ENCODE measurements at regions not wholly inside any gene's neighbourhood (a gene's known extent, or its start where the extent isn't known, plus 50 kb on each side); places are given as distances from the start of the nearest gene placed in this dataset.
A peak's percentile ranks its signal among the peaks of the same experiment; 100 is the strongest.
"Not testable (repeated sequence)": the region's sequence is repeated elsewhere in the genome, so short reads cannot be mapped to it uniquely, and the experiment has no call there.

DNA sequence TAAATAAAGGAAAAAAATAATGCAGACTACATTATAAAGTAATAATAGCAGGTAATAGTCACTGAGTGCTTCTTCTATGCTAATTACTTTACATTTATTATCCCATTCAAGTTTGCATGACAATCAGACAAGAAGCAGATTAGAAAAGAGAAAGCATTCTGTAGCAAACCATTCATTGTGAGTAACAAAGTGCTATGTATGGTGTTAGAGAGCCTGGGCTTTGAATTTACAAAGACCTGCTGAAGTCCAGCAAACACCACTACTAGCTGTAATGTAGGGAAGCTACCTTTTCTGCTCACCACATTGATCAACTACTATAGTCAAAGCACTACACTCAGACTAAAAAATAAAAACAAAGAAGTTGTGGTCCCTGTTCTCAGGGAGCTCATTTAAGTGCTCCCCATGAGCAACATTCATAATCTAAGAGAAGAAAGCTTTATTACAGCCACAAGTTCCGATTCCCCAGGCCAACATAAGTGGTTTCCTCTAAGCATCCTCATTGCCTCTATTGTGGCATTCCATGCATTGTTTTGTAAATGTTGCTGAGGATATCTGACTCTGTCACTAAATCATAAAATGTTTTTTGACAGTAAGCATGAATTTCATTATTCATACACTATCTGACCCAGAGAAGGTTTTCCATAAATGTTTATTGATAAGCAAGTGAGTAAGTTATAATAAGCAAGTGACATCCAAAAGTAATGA lies 108.5 kb downstream of the FOXD4L6 start:
- DNase-seq (ENCODE audit: low read depth in 1 of 2, low spot score in 1 of 2) = not testable (repeated sequence)

GRCh38 chr9:41018948-41019347 lies 109.5 kb downstream of the FOXD4L6 start:
- not testable (repeated sequence) for DNase-seq (ENCODE audit: low read depth in 1 of 2, low spot score in 1 of 2)

DNA sequence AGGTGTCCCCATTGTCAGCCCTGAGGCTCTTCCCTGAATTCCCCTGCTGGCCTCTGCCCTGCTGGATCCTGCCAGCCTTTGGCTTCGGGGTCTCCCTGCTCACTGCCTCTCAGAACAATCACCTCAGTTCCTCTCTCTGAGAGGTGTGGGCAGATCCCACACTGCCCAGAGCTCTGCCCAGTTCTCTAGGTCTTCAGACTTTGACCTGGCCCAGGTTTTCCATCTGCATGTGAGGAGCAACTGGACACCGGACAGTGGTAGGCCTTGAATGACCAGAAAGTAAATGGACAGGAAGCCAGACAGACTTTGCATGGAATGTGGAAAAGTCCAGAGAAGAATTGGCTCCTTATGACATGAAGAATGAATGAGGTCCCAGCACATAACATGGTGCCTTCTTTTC lies 111.8 kb downstream of the FOXD4L6 start:
- DNase-seq (ENCODE audit: low read depth in 1 of 2, low spot score in 1 of 2) = not testable (repeated sequence)

DNA sequence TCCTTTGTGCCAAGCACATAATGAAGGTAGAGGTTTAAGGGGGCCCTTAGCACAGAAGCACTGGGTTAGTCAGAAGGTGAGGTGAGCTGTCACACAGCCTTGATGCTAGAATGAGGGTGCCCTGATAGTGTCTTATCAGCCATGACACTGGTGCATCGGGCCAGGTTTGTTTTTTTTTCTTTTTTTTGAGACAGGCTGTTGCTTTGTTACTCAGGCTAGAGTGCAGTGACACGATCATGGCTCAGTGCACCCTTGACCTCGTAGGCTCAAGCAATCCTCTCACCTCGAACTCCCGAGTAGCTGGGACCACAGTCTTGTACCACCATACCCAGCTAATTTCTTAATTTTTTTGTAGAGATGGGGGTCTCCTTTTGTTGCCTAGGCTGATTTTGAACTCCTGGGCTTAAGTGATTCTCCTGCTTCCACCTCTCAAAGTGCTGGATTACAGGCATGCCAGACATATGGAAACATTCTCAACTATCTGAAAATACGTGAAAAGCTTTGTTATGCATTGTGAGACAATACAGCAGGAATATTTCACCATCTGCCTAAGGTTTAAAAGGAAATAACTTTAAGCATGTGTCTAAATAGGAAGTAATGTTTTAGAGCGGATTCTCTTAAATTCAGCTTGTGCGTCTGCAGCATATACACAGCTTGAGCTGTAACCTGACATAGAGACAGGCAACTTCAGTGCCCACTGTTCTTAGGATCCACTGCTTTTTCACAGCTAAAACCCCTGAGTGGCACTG lies 128.4 kb downstream of the FOXD4L6 start:
- DNase-seq (ENCODE audit: low read depth in 1 of 2, low spot score in 1 of 2) = not testable (repeated sequence)

- DNase-seq (ENCODE audit: low read depth in 1 of 2, low spot score in 1 of 2) = not testable (repeated sequence)
Measured at GRCh38 chr9:40995490-40995889, 133.0 kb downstream of the FOXD4L6 start.

DNA sequence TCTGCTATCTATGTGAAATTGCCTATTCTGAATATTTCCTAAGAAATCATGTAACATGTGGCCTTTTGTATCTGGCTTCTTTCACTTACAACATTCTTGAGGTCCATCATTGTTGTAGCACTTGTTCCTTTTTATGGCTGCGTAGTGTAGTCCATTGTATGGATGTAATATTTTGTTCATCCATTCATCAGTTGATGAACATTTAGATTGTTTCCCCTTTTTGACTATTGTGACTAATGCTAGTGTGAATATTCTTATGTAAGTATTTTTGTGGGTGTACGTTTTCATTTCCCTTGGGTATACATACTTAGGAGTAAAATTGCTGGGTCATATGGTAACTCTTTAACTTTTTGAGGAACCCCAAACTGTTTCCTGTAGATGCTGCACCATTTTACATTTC lies 134.6 kb downstream of the FOXD4L6 start:
- DNase-seq (ENCODE audit: low read depth in 1 of 2, low spot score in 1 of 2) = not testable (repeated sequence)

GRCh38 chr9:40993375-40993774 lies 135.1 kb downstream of the FOXD4L6 start:
- DNase-seq (ENCODE audit: low read depth in 1 of 2, low spot score in 1 of 2) = not testable (repeated sequence)

DNA sequence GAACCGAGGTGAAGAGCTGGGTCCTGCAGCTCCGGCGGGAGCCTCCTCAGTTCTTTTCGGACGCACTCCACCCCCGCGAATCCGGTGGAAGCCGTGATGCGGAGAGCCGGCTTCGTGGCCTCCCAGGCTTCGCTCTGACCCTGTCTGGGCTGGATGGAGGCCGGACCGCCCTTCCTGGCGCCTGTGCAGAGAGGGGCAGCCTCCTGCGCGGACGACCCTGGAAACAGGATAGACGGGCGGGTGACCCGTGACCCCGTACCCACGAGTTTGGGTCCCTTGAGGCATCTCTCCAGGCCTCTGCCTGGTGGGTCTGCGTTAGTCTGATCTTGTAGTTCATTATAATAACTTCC lies 136.0 kb downstream of the FOXD4L6 start:
- not testable (repeated sequence) for DNase-seq (ENCODE audit: low read depth in 1 of 2, low spot score in 1 of 2)

DNA sequence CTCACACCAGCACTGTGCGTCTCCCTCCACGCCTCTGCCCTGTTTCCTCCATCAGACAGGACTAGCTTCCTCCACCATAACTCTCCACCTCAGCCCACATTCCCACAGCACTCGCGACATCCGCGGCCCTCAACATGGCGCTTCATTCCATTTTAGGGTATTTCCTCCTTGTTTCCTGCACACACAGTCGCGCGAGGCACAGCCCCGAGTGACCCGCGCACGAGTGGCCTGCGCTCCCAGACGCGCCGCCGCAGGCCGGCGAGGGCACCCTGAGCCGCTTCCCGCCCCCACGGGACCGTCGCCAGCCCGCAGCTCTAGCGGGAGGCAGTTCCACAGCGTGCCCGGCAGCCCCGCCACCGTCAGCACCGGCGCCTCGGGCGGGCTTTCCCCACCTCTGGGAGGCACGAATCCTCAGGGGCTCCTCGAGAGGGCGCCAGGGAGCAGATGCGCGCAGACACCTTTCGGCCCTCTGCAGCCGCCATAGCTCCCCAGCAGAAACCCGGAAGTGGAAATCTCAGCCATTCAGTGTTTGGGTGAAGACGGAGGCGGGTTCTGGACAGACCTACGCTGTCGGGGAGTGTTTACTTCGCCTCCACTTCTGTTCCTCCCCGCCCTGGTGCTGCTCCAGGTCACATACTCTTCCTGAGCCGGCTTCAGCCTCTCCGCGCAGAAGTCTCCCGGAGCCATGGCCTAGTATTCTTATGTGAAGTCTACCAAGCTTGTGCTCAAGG lies 136.6 kb downstream of the FOXD4L6 start:
- peak; percentile 93 to 99 for DNase-seq (ENCODE audit: low read depth in 1 of 2, low spot score in 1 of 2)

DNA sequence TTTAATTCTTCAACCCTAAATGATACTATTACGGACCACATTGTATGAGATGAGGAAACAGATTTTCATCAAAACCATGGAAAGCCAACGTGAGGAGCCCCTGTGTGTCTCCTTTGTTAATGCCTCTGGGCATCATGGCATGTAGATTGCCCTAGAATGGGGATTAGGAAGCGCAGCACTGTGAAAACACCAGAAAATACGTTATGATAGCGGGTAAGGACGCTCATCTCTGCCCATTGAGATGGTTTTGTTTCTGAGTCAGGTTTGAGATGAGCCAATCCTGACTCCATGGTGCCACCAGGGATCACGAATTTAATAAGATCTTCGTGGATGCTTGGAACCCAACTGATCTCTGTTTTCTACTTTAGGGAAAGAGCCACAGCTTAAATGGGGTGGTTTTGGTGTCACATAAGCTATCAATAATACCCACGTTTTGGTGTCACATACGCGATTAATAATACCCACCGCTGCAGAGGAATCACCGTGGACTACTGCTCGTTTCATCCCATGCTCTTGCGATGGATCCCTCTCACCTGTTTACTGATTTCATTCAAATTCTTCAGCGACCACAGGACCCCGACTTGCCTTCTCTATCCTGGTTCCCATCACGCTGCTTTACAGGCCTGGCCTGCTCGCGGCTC lies 137.3 kb downstream of the FOXD4L6 start:
- DNase-seq (ENCODE audit: low read depth in 1 of 2, low spot score in 1 of 2) = not testable (repeated sequence)

DNA sequence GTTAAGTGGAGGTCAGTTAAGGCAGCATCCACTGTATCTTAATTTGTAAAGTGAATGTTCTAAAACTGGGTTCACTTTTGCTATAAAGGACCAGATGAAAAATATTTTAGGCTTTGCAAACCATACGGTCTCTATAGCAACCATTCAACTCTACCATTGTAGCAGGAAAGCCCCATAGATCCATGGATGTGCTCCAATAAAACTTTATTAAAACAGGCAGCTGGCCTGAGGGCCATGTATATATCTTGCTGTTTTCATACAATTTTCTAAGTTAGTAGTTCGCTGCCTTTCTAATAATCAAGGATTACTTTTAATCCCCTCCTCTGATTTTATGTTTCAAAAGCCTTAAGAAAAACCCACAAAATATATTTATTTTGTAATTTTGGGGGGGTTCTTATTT lies 142.1 kb downstream of the FOXD4L6 start:
- not testable (repeated sequence) for DNase-seq (ENCODE audit: low read depth in 1 of 2, low spot score in 1 of 2)

DNA sequence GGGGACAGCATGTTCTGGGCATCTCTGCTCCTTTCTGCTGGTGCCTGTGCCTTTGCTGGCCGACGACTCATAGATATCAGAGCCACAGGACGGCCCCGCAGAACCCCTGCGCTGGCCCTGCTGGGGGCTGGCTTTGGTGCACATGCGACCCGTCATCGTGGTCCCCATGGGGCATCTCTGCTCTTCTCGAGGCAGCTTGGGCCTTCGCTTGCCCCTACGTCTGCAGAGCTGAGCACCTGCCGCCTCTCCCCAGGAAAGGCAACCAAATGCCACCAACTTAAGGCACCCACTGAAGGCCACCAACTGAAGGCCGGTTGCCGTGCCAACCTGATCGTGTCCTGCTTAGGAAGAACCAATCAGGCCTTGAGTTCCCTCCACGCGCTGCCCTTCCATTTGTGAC lies 153.1 kb downstream of the FOXD4L6 start:
- DNase-seq (ENCODE audit: low read depth in 1 of 2, low spot score in 1 of 2) = not testable (repeated sequence)

DNA sequence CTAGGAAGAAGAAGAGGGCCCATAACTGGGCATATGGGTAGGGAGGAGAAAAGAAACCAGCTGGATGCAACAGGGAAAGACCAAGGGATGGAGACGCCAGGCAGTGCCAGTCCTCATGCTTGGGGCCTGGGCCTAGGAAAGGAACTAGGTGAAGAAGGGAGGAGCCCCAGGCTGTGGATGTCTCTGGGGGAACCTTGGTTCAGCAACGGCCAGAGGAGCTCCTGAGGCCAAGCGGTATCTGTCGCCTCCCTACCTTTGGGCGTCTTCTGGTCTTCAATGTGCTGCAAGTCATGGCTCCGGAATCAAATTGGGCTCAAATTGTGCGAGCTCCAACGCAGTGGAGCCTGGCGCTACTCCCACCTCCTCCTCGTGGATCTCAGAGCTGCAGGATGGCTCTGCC lies 153.6 kb downstream of the FOXD4L6 start:
- not testable (repeated sequence) for DNase-seq (ENCODE audit: low read depth in 1 of 2, low spot score in 1 of 2)

GRCh38 chr9:40971773-40972172 lies 156.7 kb downstream of the FOXD4L6 start:
- DNase-seq (ENCODE audit: low read depth in 1 of 2, low spot score in 1 of 2) = not testable (repeated sequence)

DNA sequence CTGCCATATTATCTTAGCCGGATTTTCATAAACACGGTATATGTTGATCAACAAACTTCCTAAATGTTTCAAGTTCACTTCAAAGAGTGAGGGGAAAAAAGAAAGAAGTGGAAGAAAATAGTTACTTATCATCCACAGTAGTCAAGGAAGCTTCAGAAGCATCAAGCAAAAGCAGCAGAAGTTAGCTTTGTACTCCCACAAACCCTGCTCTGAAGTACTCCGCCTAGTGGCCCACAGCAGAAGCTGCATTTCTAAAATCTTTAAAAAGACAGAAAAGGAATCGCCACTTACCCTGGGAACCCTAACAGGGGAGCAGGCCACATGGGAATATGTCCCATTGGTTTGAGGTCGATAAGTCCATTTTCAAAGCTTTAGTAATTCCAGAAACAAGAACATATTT lies 158.1 kb downstream of the FOXD4L6 start:
- not testable (repeated sequence) for DNase-seq (ENCODE audit: low read depth in 1 of 2, low spot score in 1 of 2)

GRCh38 chr9:40962461-40962860 lies 166.0 kb downstream of the FOXD4L6 start:
- DNase-seq (ENCODE audit: low read depth in 1 of 2, low spot score in 1 of 2) = not testable (repeated sequence)

- not testable (repeated sequence) for DNase-seq (ENCODE audit: low read depth in 1 of 2, low spot score in 1 of 2)
Measured at GRCh38 chr9:40951876-40952494, 176.5 kb downstream of the FOXD4L6 start.

DNA sequence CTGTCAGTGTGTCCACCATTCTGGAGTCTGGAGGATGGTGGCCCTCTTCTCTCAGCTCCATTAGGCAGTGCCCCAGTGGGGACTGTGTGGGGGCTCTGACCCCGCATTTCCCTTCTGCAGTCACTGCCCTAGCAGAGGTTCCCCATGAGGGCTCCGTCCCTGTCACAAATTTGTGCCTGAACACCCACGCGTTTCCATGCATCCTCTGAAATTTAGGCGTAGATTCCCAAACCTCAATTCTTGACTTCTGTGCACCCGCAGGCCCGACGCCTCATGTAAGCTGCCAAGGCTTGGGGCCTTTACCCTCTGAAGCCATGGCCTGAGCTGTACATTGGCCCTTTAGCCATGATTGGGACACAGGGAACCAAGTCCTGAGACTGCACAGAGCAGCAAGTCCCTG lies 182.3 kb downstream of the FOXD4L6 start:
- not testable (repeated sequence) for DNase-seq (ENCODE audit: low read depth in 1 of 2, low spot score in 1 of 2)

DNA sequence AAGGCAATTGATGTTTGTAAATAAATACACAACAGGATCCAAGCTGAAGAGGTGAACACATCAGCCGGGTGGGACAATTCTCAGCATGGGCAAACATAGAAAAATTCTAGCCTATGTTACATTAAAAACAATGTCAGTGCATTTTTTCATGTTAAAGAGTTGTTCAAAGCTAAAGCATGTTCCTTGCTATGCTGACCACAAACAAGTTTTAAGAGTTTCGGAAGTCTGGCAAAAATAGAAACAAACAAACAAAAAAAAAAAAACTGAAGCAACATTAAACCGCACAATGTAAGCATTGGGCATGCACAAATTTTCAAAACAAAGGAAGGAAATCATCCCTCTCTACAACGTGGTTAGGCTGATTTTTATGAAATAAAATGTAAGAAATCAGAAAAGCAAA lies 185.8 kb downstream of the FOXD4L6 start:
- DNase-seq (ENCODE audit: low read depth in 1 of 2, low spot score in 1 of 2) = not testable (repeated sequence)

- not testable (repeated sequence) for DNase-seq (ENCODE audit: low read depth in 1 of 2, low spot score in 1 of 2)
Measured at GRCh38 chr9:40939888-40940209, 188.6 kb downstream of the FOXD4L6 start.

Data from activated T-helper 1 cell treated with anti-CD3 and anti-CD28 coated beads, Interleukin-2, amount 50 U/mL, for 16 hours (primary cell).